HepG2 (cell line): ENCODE measurements at regions not wholly inside any gene's neighbourhood (a gene's known extent, or its start where the extent isn't known, plus 50 kb on each side); places are given as distances from the start of the nearest gene placed in this dataset.
A peak's percentile ranks its signal among the peaks of the same experiment; 100 is the strongest.

Source experiments
- FOXO4 ChIP-seq: sonication (generic); formaldehyde crosslinking; conservative IDR thresholded peaks from 2 replicates; pipeline ENCODE4 v1.8.1; 2023; ENCODE audit warnings: missing genetic modification reagents
- HDAC2 ChIP-seq: sonication (generic); formaldehyde crosslinking; IDR thresholded peaks from 2 replicates; pipeline ENCODE4 v1.4.0; 2020; ENCODE audit warnings: missing genetic modification reagents
- HMGXB3 ChIP-seq: sonication (generic); formaldehyde crosslinking; IDR thresholded peaks from 2 replicates; pipeline ENCODE4 v1.4.0; 2020; ENCODE audit warnings: missing genetic modification reagents, borderline replicate concordance
- HNF1A ChIP-seq, 2 experiments: sonication (generic) in 1 of 2; formaldehyde crosslinking in 1 of 2; IDR thresholded peaks; 2 replicates each; pipeline versions ENCODE4 v1.4.0 to v1.6.1; 2016 to 2020; ENCODE audit warnings: borderline replicate concordance in 1 of 2, low read depth in 1 of 2, mild to moderate bottlenecking in 1 of 2, missing genetic modification reagents in 1 of 2
- KLF13 ChIP-seq: sonication (generic); formaldehyde crosslinking; IDR thresholded peaks from 2 replicates; pipeline ENCODE4 v1.4.0; 2020; ENCODE audit warnings: mild to moderate bottlenecking, missing genetic modification reagents
- NR2F1 ChIP-seq, 2 experiments: fragments of 450-650 bp in 1 of 2; formaldehyde crosslinking in 1 of 2; IDR thresholded peaks; 2 replicates each; pipeline versions ENCODE4 v1.5.0 to v1.6.1; 2016 to 2020; ENCODE audit warnings: mild to moderate bottlenecking in 1 of 2, missing compliant biosample characterization in 1 of 2, missing genetic modification reagents in 1 of 2, moderate library complexity in 1 of 2
- PBX3 ChIP-seq: sonication (generic); formaldehyde crosslinking; IDR thresholded peaks from 2 replicates; pipeline ENCODE4 v1.8.1; 2023; ENCODE audit warnings: missing genetic modification reagents, inconsistent platforms, borderline replicate concordance
- POLR2A ChIP-seq, 2 experiments: IDR thresholded peaks; 2 replicates each; pipeline ENCODE4 v1.6.1; 2011; ENCODE audit warnings: low read depth in 2 of 2, low read length in 2 of 2, mild to moderate bottlenecking in 1 of 2, moderate library complexity in 1 of 2; ENCODE audit not compliant: insufficient read depth in 1 of 2
- REPIN1 ChIP-seq: sonication (generic); formaldehyde crosslinking; IDR thresholded peaks from 2 replicates; pipeline ENCODE4 v1.8.0; 2022; ENCODE audit warnings: missing genetic modification reagents, low read depth, mild to moderate bottlenecking, borderline replicate concordance
- SIX4 ChIP-seq: sonication (generic); formaldehyde crosslinking; IDR thresholded peaks from 2 replicates; pipeline ENCODE4 v1.4.0; 2020; ENCODE audit warnings: missing genetic modification reagents
- TAF1 ChIP-seq: sonication (generic); formaldehyde crosslinking; IDR thresholded peaks from 2 replicates; pipeline ENCODE4 v1.4.0; 2020; ENCODE audit warnings: missing genetic modification reagents
- TBX2 ChIP-seq: sonication (generic); formaldehyde crosslinking; IDR thresholded peaks from 2 replicates; pipeline ENCODE4 v1.5.0; 2020; ENCODE audit warnings: missing genetic modification reagents, mild to moderate bottlenecking, borderline replicate concordance
- ZBTB21 ChIP-seq: sonication (generic); formaldehyde crosslinking; IDR thresholded peaks from 2 replicates; pipeline ENCODE4 v1.4.0; 2020; ENCODE audit warnings: missing genetic modification reagents
- ZNF383 ChIP-seq: sonication (generic); formaldehyde crosslinking; IDR thresholded peaks from 2 replicates; pipeline ENCODE4 v1.4.0; 2020; ENCODE audit warnings: missing genetic modification reagents, mild to moderate bottlenecking, borderline replicate concordance
- ZNF460 ChIP-seq: sonication (generic); formaldehyde crosslinking; IDR thresholded peaks from 2 replicates; pipeline ENCODE4 v1.5.1; 2020; ENCODE audit warnings: missing genetic modification reagents, mild to moderate bottlenecking, borderline replicate concordance
- ZNF543 ChIP-seq: sonication (generic); formaldehyde crosslinking; IDR thresholded peaks from 2 replicates; pipeline ENCODE4 v1.4.0; 2020; ENCODE audit warnings: mild to moderate bottlenecking, missing genetic modification reagents
- ZNF552 ChIP-seq: sonication (generic); formaldehyde crosslinking; IDR thresholded peaks from 2 replicates; pipeline ENCODE4 v1.9.0; 2022; ENCODE audit warnings: missing genetic modification reagents, mild to moderate bottlenecking, borderline replicate concordance
- ZNF605 ChIP-seq: sonication (generic); formaldehyde crosslinking; IDR thresholded peaks from 2 replicates; pipeline ENCODE4 v1.8.0; 2022; ENCODE audit warnings: mild to moderate bottlenecking, missing genetic modification reagents
- ZNF607 ChIP-seq: sonication (generic); formaldehyde crosslinking; IDR thresholded peaks from 2 replicates; pipeline ENCODE4 v1.5.1; 2020; ENCODE audit warnings: missing genetic modification reagents, mild to moderate bottlenecking, borderline replicate concordance
- ZNF660 ChIP-seq: sonication (generic); formaldehyde crosslinking; IDR thresholded peaks from 2 replicates; pipeline ENCODE4 v1.5.1; 2020; ENCODE audit warnings: mild to moderate bottlenecking, low read depth, missing genetic modification reagents, borderline replicate concordance

- 0 out of 2 replicates have a peak, but pooled peaks have one; percentile 27 for TF ChIP-seq HMGXB3 (CRISPR knock-in tag)
- no peak for TF ChIP-seq SIX4 (CRISPR knock-in tag)
- no peak for TF ChIP-seq HNF1A (IDR thresholded peaks at IDR 0.05; ENCODE audit: low read depth)
- no peak for TF ChIP-seq HNF1A (CRISPR knock-in tag; IDR thresholded peaks at IDR 0.05; ENCODE audit: borderline replicate concordance)
- no peak for TF ChIP-seq FOXO4 (CRISPR knock-in tag)
- no peak for TF ChIP-seq TAF1 (CRISPR knock-in tag)
- TF ChIP-seq ZNF543 (CRISPR knock-in tag), result no peak
- TF ChIP-seq KLF13 (CRISPR knock-in tag), result no peak
- TF ChIP-seq ZBTB21 (CRISPR knock-in tag), result no peak
- no peak for TF ChIP-seq PBX3
- no peak for TF ChIP-seq REPIN1 (CRISPR knock-in tag)
- TF ChIP-seq NR2F1 (CRISPR knock-in tag; IDR thresholded peaks at IDR 0.05), result no peak
- TF ChIP-seq ZNF660, result no peak
- TF ChIP-seq TBX2, result no peak
- TF ChIP-seq ZNF460 (CRISPR knock-in tag), result no peak
- no peak for TF ChIP-seq ZNF607 (CRISPR knock-in tag)
- no peak for TF ChIP-seq ZNF605 (CRISPR knock-in tag)
- TF ChIP-seq ZNF383 (CRISPR knock-in tag), result no peak
- no peak for TF ChIP-seq POLR2A (IDR thresholded peaks at IDR 0.05; ENCODE audit: insufficient read depth in 1 of 2, low read depth in 2 of 2, low read length in 2 of 2)
- TF ChIP-seq HDAC2 (CRISPR knock-in tag), result peak; percentile 37; the same call in 1 of the 2 replicates
- no peak for TF ChIP-seq ZNF552 (CRISPR knock-in tag)
Observed at GRCh38 chr9:124133727-124134126, 122.2 kb downstream of the LHX2 start (continued).
